HFFc6 (cell line): ENCODE measurements at regions not wholly inside any gene's neighbourhood (a gene's known extent, or its start where the extent isn't known, plus 50 kb on each side); places are given as distances from the start of the nearest gene placed in this dataset.
A peak's percentile ranks its signal among the peaks of the same experiment; 100 is the strongest.

Experiments
- DNase-seq: peaks from one replicate; pipeline ENCODE4 v3.0.0-alpha.2; 2018
- H3K27ac Mint-ChIP-seq: 2 replicates; pipeline ENCODE4 v1.8.0; 2020; ENCODE audit warnings: mild to moderate bottlenecking, mixed read lengths
- H3K27me3 Mint-ChIP-seq: 2 replicates; pipeline ENCODE4 v1.8.0; 2021; ENCODE audit warnings: mild to moderate bottlenecking, moderate library complexity, mixed read lengths; ENCODE audit not compliant: insufficient read depth
- H3K36me3 Mint-ChIP-seq: 2 replicates; pipeline ENCODE4 v1.8.0; 2021; ENCODE audit warnings: low read depth, mixed read lengths
- H3K4me1 Mint-ChIP-seq: 2 replicates; pipeline ENCODE4 v1.8.0; 2020; ENCODE audit warnings: low read depth, mixed read lengths
- H3K4me3 Mint-ChIP-seq: 2 replicates; pipeline ENCODE4 v1.8.0; 2020; ENCODE audit warnings: mild to moderate bottlenecking, moderate library complexity, mixed read lengths
- H3K9me3 Mint-ChIP-seq: 2 replicates; pipeline ENCODE4 v1.8.0; 2020; ENCODE audit warnings: mild to moderate bottlenecking, mixed read lengths
- TF ChIP-seq, protein P1 (sequence below): fragments of 200-600 bp; sonication (generic); IDR thresholded peaks from 2 replicates; pipeline ENCODE4 v1.5.0; 2021; ENCODE audit warnings: antibody characterized with exemption, mild to moderate bottlenecking

DNA sequence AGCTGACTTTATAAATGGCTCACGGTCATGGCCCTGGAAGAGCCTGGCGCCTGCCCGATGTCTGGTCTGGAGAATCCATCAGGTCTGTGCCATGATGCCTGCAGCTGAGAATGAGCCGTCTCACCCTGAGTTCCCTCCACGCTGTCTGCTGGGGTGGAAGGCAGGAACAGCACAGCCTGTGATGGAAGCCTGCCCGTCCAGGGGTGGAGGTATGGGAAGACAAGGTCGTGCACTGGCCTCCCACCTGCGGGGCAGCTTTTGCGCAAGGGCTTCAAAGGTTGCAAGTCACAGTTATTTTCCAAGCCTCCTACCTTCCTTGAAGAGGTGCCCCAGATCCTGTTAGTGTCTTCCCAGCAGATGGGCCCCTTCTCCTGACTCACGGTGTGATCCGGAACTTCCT lies 275.5 kb downstream of the FAM43A start:
- Mint-ChIP-seq H3K27ac (no peak overlapping the region), H3K36me3 (no peaks in the 10 kb centered on the region), H3K4me3 (no peak overlapping the region), H3K27me3 (peaks cover 47% of the 10 kb centered on the region), H3K9me3 (no peaks in the 10 kb centered on the region), H3K4me1 (no peaks in the 10 kb centered on the region)
- DNase-seq: no peak
- TF ChIP-seq, protein P1, sequence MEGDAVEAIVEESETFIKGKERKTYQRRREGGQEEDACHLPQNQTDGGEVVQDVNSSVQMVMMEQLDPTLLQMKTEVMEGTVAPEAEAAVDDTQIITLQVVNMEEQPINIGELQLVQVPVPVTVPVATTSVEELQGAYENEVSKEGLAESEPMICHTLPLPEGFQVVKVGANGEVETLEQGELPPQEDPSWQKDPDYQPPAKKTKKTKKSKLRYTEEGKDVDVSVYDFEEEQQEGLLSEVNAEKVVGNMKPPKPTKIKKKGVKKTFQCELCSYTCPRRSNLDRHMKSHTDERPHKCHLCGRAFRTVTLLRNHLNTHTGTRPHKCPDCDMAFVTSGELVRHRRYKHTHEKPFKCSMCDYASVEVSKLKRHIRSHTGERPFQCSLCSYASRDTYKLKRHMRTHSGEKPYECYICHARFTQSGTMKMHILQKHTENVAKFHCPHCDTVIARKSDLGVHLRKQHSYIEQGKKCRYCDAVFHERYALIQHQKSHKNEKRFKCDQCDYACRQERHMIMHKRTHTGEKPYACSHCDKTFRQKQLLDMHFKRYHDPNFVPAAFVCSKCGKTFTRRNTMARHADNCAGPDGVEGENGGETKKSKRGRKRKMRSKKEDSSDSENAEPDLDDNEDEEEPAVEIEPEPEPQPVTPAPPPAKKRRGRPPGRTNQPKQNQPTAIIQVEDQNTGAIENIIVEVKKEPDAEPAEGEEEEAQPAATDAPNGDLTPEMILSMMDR: no peak

DNA sequence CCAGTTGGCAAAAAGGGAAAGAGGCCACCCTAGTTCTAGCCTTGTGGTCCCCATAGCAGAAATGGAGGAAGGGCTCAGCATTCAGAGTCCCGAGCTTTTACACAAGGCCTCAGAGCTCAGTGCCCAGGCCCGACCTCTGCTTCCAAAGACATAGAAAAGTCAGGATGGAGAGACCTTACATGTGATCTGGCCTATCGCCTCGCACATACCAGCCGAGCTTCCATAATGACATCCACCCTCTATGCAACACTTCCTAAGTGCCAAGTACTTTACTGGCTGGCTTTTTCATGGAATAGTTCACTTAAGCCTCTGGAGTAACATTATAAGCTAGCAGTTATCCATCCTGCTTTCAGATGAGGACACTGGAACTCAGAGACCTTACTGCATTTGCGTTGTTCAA lies 275.9 kb downstream of the FAM43A start:
- no peak overlapping the region for H3K27ac Mint-ChIP-seq
- TF ChIP-seq, protein P1: no peak
- H3K4me1 Mint-ChIP-seq: no peaks in the 10 kb centered on the region
- peaks cover 46% of the 10 kb centered on the region for H3K27me3 Mint-ChIP-seq
- H3K9me3 Mint-ChIP-seq: no peaks in the 10 kb centered on the region
- H3K36me3 Mint-ChIP-seq: no peaks in the 10 kb centered on the region
- no peak for DNase-seq
- H3K4me3 Mint-ChIP-seq: no peak overlapping the region

DNA sequence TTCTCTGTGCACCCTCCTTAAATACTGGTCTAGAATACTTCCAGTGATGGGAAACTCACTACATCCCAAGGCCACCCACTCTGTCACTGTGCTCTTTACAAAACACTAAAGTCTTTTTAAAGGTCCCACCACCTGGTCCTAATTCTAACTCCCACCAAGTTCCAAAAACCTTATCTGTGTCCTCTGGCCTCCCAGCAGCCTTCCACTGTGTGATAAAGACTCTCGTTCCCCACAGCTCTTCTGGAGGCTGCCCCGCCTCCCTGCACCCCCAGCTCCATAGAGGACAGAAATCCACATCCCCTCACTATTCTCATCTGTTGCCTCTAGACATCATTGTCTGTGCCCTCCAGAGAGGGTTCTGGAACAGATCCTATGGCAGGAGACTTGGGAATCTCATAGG lies 276.4 kb downstream of the FAM43A start:
- no peak overlapping the region for H3K4me3 Mint-ChIP-seq
- no peak overlapping the region for H3K27ac Mint-ChIP-seq
- no peaks in the 10 kb centered on the region for H3K9me3 Mint-ChIP-seq
- H3K4me1 Mint-ChIP-seq: no peaks in the 10 kb centered on the region
- TF ChIP-seq, protein P1: no peak
- DNase-seq: no peak
- H3K27me3 Mint-ChIP-seq: peaks cover 46% of the 10 kb centered on the region
- no peaks in the 10 kb centered on the region for H3K36me3 Mint-ChIP-seq

DNA sequence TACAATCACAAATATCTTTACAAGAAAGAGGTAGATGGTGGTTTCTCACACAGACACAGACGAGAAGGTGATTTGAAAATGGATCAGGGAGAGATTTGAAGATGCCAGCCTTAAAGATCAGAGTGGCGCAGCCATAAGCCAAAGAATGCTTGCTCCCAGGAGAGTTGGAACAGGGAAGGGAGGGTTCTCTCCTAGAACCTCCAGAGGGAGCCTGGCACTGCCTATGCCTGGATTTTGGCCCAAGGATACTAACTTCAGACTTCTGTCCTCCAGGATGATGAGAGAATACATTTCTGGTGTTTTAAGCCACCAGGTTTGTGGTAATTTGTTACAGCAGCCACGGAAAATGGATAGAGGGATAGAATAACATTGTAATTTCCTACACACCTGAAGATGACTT lies 279.1 kb downstream of the FAM43A start:
- Mint-ChIP-seq H3K4me3 (no peak overlapping the region), H3K27ac (no peak overlapping the region), H3K4me1 (no peaks in the 10 kb centered on the region), H3K36me3 (no peaks in the 10 kb centered on the region), H3K9me3 (no peaks in the 10 kb centered on the region), H3K27me3 (peaks cover 44% of the 10 kb centered on the region)
- DNase-seq: no peak
- TF ChIP-seq, protein P1: 0 out of 2 replicates have a peak, but pooled peaks have one; percentile 19

DNA sequence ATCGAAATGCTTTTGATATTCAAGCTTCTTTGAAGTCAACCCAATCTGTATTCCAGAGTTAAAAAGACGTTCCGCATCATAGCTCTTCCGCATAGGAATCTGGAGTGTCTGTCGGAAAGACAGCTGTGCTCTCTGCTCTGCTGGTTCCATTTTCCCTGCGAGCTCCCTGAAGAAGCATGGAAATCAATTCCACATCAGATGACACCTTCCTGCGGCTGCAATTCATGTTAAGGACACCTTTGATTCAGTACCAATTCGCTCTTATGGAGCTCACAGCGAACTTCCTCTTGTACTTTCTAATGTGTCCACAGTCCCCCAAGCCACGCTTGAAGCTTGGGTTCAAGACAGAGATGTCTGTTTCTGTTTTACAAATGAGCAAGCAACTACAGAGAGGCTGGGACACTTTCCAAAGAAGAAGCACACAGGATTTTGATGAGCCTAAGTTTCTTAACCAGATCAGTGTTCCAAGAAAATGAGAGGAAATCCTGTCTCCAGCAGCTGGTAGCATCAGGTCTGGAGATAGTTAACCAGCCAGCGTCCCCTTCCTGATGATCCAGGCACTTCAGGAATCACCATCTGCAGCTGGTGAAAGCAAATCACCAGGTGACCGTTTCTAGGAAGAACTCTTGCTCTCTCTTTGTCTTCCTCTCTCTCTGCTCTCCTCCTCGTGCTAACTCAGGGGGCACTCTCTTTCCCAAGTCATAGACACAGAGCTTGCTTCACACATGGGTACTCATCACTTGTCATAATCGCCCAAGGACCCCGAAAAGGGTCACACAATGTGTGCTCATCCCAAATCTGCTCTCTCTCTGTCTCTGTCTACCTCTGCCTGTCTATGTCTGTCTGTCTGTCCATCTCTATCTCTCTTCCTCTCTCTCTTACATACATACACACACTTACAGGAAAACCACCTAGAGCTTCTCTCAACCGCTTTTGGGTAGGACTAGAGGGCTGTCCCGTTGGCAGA lies 281.8 kb downstream of the FAM43A start:
- TF ChIP-seq, protein P1: no peak
- no peaks in the 10 kb centered on the region for H3K36me3 Mint-ChIP-seq
- no peak for DNase-seq
- no peaks in the 10 kb centered on the region for H3K9me3 Mint-ChIP-seq
- peaks cover 33% of the 10 kb centered on the region for H3K27me3 Mint-ChIP-seq
- no peak overlapping the region; the same call in 1 of the 2 replicates for H3K4me3 Mint-ChIP-seq
- H3K4me1 Mint-ChIP-seq: no peaks in the 10 kb centered on the region
- no peak overlapping the region for H3K27ac Mint-ChIP-seq
